ENCODE measurements at regions not wholly inside any gene's neighbourhood (a gene's known extent, or its start where the extent isn't known, plus 50 kb on each side); places are given as distances from the start of the nearest gene placed in this dataset.
A peak's percentile ranks its signal among the peaks of the same experiment; 100 is the strongest.

- DNase-seq: peak; percentile 40 to 74 (median 54)
These were observed 420.4 kb upstream of the SEMA3A start for GRCh38 chr7:84614821-84615501.

DNA sequence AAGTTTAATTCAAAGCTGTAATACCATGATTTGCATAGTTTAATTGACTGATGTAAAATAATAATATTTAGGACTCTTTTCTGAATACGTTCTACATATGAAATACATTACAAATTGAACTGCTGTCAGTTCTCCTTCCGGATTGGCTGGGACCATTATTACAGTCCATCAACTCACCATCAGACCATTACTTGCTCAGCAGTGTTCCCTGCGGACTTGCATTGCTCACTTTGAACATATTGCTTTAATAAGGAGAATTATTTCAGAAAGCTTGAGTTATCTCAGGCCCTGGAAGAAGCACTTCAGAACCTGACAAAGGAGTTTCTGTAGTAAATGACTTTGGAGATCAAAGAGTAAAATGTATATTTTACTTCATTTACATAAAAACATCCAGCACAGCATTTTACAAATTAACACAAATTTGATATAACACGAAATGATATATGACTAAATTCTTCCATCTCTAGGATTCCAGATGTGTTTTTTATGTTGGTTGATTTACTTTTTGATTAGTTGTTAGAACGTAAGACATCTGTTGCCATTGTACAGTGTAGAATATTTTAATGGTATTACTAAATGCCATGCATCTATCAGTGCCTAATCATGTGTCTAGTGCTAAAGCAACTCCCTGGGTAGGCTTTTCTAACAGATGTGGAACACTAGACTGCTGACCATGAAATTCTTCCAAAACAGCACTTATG is 418.5 kb upstream of the SEMA3A start:
- DNase-seq: no peak

- DNase-seq: no peak
These were observed 416.8 kb upstream of the SEMA3A start for GRCh38 chr7:84611391-84611790.

DNA sequence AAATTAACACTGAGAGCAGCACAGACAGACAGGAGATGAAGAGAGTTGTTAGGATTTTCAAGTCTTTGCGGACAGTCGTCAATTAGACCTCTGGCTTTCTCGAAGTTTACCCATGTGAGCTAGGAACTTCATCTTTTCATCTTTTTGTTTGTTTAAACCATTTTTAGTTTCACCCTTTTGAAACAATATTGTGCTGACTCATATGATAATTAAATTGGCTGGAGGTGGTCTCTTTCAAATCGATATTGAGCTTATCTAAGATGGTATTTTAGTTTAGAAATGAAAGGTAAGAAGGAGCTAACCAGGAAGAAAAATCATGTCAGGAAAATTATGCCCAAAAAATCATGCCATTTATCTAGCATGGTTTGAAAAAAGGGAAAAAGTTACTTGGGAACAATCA is 415.8 kb upstream of the SEMA3A start:
- no peak for DNase-seq

DNA sequence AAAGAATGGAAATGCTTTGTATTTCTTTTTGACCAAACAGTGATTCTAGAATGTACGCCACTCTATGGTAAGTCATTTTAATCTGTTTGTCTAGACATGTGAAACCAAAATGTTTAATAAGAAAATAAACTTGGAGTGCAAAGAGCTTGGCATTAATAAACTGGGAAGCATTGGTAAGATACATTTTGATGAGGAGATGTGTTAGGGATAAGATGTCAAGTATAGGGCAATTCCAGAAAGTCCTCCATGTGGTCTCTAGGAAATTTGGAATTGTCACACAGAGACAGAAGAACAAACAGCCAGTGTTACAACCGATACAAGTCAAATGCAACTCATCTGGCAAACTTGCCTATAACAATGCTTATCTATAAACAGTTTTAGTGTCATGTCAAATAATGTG is 410.7 kb upstream of the SEMA3A start:
- no peak for DNase-seq

- no peak for DNase-seq
These were observed 409.0 kb upstream of the SEMA3A start for GRCh38 chr7:84603545-84603944.

DNA sequence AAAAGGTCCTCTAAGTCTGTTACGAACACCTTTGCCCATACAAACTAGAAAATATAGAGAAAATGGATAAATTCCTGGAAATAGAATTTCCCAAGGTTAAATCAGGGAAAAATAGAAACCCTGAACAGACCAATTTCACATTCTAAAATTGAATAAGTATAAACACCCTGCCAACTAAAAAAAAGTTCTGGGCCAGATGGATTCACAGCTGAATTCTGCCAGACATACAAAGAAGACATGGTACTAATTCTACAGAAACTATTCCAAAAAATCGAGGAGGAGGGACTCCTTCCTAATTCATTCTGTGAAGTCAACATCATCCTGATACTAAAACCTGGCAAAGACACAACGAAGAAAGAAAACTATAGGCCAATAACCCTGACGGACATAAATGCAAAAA is 400.4 kb upstream of the SEMA3A start:
- no peak for DNase-seq

DNA sequence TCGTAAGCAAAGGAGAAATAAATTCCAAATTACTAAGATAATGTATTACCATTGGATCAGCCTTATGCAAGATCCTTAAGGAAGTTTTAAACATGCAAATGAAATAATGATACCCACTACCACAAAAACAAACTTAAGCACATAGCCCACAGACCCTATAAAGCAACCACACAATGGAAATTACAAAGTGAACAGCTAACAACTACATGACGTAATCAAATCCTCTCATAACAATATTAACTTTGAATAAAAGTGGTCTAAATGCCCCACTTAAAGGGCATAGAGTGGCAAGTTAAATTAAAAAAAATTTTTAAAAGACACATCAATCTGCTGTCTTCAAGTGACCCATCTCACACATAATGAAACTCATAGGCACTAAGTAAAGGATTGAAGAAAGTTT is 397.3 kb upstream of the SEMA3A start:
- no peak for DNase-seq

DNA sequence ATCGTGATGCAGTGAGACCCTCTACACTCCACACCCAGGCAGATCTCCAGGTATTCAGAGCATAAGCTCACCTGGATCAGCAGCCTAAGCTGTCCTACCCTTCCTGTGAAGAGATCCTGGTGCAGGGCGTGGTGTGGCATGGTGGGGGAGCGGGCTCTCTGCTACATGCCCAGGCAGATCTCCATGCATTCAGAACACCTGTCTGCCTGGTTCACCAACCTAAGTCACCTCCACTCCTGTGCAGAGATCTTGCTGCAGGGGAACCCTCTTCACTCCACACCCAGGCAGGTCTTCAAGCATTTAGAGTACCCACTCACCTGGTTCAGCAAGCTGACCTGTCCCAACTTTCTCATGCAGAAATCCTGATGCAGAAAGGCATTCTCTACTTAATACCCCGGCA is 394.4 kb upstream of the SEMA3A start:
- DNase-seq: no peak

- no peak for DNase-seq
These were observed 388.7 kb upstream of the SEMA3A start for GRCh38 chr7:84583331-84583730.

DNA sequence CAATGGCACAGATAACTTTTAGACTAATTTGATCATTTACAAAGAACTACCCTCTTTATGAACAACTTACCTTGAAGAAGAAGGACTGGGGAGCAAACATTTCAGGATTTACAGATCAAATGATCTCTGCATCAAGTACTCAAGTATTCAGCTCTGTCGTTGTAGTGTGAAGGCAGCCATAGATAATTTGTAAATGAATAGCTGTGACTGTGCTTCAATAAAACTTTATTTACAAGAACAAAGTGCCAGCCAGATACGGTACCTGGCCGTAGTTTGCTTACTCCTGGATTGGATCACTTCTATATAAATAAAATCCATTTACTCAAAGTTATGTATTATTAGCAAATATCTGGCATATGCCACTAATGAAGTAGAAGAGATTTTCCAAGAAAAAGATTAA is 388.2 kb upstream of the SEMA3A start:
- DNase-seq: no peak

GRCh38 chr7:84578825-84579224 is 384.2 kb upstream of the SEMA3A start:
- no peak for DNase-seq

DNA sequence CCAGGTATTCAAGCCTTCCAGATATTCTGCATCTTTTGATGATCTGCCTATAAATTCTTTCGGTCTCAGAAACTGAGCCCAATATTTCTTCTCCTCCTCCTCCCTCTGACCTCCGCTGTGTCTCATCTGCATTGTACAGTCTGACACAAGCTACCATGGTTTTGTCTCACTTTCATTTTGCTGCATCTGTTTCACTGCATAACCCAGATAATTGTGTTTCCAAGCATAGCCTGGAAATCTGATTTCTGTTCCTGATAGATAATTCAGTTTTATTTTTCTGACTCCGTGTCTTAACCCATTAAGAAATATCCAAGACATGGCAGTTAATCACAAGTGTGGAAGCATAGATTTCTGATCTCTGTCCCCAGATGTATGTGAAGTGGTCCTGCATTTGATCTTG is 374.2 kb upstream of the SEMA3A start:
- no peak for DNase-seq

DNA sequence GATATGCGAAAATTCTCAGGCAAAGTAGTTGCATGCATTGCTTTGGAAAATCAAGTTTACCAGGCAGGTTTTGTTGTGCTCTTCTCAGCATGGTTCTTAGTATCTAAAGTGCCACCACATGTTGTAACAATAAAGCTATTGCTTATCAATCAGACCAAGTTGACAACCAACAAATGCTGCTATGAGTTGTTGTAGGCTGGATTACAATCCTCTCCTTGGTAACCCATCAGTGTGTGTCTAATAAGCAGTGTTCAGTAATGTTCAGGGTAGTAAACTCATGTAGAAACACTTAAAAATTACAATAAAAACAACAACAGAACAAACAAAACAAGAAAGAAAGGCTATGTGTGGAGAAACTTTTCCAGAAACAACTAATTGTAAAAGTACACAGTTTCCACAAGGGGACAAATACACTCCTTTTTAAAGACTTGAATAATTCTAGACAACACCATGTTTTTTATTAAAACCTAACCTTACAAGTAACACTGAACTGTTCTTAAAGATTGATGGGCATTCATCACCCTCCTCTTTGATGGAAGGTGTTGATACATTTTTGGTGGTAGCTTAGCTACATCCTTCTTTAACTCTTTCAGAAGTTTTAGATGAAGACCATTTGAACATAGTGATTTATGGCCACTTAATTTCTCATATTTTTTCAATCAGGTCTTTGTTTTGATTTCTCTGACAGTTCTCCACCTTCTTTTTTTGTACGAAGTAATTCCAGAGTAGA is 370.9 kb upstream of the SEMA3A start:
- no peak for DNase-seq

DNA sequence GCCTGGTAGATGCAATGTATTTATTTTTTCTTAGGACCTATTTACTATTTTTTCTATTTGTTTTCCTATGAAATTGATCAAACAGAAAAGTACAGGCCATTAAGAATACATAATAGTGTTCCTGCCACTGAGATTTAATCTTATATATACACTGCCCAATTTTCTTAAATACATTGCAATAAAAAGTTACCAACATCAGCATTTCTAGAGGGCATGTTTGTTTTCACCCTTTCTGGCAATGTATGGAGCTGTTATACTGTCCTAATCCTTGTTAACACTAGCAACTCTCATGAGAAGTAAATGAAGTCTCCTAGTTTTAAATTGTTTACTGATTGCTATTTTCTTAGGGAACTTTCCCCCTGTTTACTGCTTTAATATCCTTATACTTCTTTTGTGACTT is 359.1 kb upstream of the SEMA3A start:
- no peak for DNase-seq

DNA sequence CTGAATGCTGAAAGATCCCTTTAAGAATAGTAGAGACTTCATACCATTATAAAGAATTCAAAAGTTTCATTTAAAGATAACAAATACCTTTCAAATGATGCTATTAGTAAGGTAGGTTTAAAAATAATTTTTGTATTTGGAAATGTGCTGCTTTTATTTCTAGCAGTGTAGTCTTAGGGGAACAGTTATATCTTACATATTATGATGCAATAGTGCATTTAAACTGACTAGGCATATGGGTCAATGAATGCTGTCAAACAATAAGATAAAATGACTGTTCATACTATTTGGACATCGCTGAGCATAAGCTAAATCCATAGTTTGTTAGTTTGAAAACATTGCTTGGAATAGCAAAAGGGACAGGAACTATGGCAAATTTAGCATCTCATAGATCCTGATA is 354.8 kb upstream of the SEMA3A start:
- DNase-seq: no peak

- no peak for DNase-seq
These were observed 354.1 kb upstream of the SEMA3A start for GRCh38 chr7:84548366-84549365.

- DNase-seq: no peak
These were observed 352.7 kb upstream of the SEMA3A start for GRCh38 chr7:84547331-84547730.

GRCh38 chr7:84546403-84546802 is 351.8 kb upstream of the SEMA3A start:
- DNase-seq: no peak

GRCh38 chr7:84538268-84538667 is 343.7 kb upstream of the SEMA3A start:
- no peak for DNase-seq

DNA sequence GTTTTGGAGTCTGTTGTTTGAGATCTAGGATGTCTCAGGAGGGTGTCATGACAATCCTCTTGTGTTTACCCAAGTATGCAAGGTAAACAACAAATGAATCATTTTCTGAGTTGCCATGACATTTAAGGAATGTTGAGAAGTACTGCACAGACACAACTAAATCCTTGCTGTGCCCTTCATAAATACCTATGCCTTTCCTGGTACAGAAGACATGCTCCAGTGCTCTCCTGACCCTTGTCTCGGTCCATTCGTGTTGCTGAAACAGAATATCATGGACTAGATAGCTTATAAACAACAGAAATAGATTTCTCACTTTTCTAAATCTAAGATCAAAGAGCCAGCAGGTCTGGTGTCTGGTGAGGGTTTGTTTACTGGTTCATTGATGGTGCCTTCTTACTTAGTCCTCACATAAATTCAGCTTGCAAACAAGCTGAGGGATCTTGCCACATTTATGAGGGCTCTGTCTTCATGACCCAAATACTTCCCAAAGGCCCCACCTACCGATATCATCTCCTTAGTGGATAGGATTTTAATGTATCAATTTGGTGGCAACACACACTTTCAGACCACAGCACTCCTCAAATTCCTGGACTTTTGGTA is 341.8 kb upstream of the SEMA3A start:
- DNase-seq: no peak

- no peak for DNase-seq
These were observed 341.1 kb upstream of the SEMA3A start for GRCh38 chr7:84535580-84536270.
